Neural cell (in vitro differentiated cells): ENCODE measurements at regions not wholly inside any gene's neighbourhood (a gene's known extent, or its start where the extent isn't known, plus 50 kb on each side); places are given as distances from the start of the nearest gene placed in this dataset.

ENCODE experiments used
- H2AFZ ChIP-seq: fragments of 200-600, 300-800 bp; sonication (generic), shearing (Covaris generic); 2 replicates; pipeline ENCODE4 v1.6.0; 2014; ENCODE audit warnings: low read depth, mild to moderate bottlenecking, antibody characterized with exemption, low read length, moderate library complexity
- H3F3A ChIP-seq: fragments of 200-600 bp; shearing (Covaris generic); 2 replicates; pipeline ENCODE4 v1.6.1; 2016; ENCODE audit warnings: mild to moderate bottlenecking, moderate library complexity, mixed read lengths, antibody characterized with exemption, low read length; ENCODE audit not compliant: insufficient read depth, poor library complexity, severe bottlenecking
- H3K27ac ChIP-seq: fragments of 200-600, 300-800 bp; sonication (generic), shearing (Covaris generic); 2 replicates; pipeline ENCODE4 v1.5.1; 2014; ENCODE audit warnings: mild to moderate bottlenecking, low read length, moderate library complexity
- H3K27me3 ChIP-seq: fragments of 300-800, 200-600 bp; sonication (generic), shearing (Covaris generic); 2 replicates; pipeline ENCODE4 v1.6.0; 2014; ENCODE audit warnings: mild to moderate bottlenecking, low read depth, low read length, moderate library complexity; ENCODE audit not compliant: insufficient read depth
- H3K36me3 ChIP-seq: fragments of 300-800, 200-600 bp; sonication (generic), shearing (Covaris generic); 2 replicates; pipeline ENCODE4 v1.5.1; 2014; ENCODE audit warnings: mild to moderate bottlenecking, antibody characterized with exemption, low read length, moderate library complexity; ENCODE audit not compliant: insufficient read depth
- H3K4me2 ChIP-seq: fragments of 300-800, 200-600 bp; sonication (generic), shearing (Covaris generic); 2 replicates; pipeline ENCODE4 v1.6.0; 2014; ENCODE audit warnings: mild to moderate bottlenecking, low read length
- H3K4me3 ChIP-seq: fragments of 300-800, 200-600 bp; sonication (generic), shearing (Covaris generic); 2 replicates; pipeline ENCODE4 v1.5.1; 2014; ENCODE audit warnings: mild to moderate bottlenecking, low read length, moderate library complexity
- H3K79me2 ChIP-seq: fragments of 200-600 bp; shearing (Covaris generic); replicated peaks from 2 replicates; pipeline ENCODE4 v1.6.0; 2014; ENCODE audit warnings: mild to moderate bottlenecking, low read length, moderate library complexity; ENCODE audit not compliant: insufficient read depth
- H3K9ac ChIP-seq: fragments of 300-800, 200-600 bp; sonication (generic), shearing (Covaris generic); 2 replicates; pipeline ENCODE4 v1.6.1; 2016; ENCODE audit warnings: mild to moderate bottlenecking, low read length, mixed read lengths
- H3K9me2 ChIP-seq: fragments of 200-600 bp; shearing (Covaris generic); 2 replicates; pipeline ENCODE4 v1.6.1; 2016; ENCODE audit warnings: mild to moderate bottlenecking, low read length, mixed read lengths; ENCODE audit not compliant: insufficient read depth
- H3K9me3 ChIP-seq: fragments of 200-600, 300-800 bp; sonication (generic), shearing (Covaris generic); 2 replicates; pipeline ENCODE4 v1.6.1; 2016; ENCODE audit warnings: mild to moderate bottlenecking, mixed run types, low read length, moderate library complexity, mixed read lengths
- H4K20me1 ChIP-seq: fragments of 200-600 bp; shearing (Covaris generic); 2 replicates; pipeline ENCODE4 v1.6.1; 2016; ENCODE audit warnings: mild to moderate bottlenecking, mixed run types; ENCODE audit not compliant: insufficient read depth
- EP300 ChIP-seq: fragments of 450-650 bp; conservative IDR thresholded peaks from 2 replicates; pipeline ENCODE4 v1.6.1; 2014; ENCODE audit warnings: antibody characterized with exemption, mild to moderate bottlenecking, moderate library complexity; ENCODE audit not compliant: poor library complexity, severe bottlenecking
- EZH2 ChIP-seq: fragments of 200-600, 300-800 bp; shearing (Covaris generic), sonication (generic); IDR thresholded peaks from 2 replicates; pipeline ENCODE4 v1.6.1; 2014; ENCODE audit warnings: antibody characterized with exemption, low read length, borderline replicate concordance, mild to moderate bottlenecking; ENCODE audit not compliant: insufficient read depth, poor library complexity, severe bottlenecking
- MXI1 ChIP-seq: fragments of 450-650 bp; conservative IDR thresholded peaks from 2 replicates; pipeline ENCODE4 v1.6.1; 2014; ENCODE audit warnings: antibody characterized with exemption, mild to moderate bottlenecking; ENCODE audit not compliant: poor library complexity, severe bottlenecking
- POLR2AphosphoS5 ChIP-seq: IDR thresholded peaks from 2 replicates; pipeline ENCODE4 v1.6.1; 2012
- RAD21 ChIP-seq: fragments of 450-650 bp; conservative IDR thresholded peaks from 2 replicates; pipeline ENCODE4 v1.6.1; 2014; ENCODE audit warnings: antibody characterized with exemption, mild to moderate bottlenecking, moderate library complexity
- SMC3 ChIP-seq: fragments of 450-650 bp; conservative IDR thresholded peaks from 2 replicates; pipeline ENCODE4 v1.6.1; 2014; ENCODE audit warnings: antibody characterized with exemption, mild to moderate bottlenecking, moderate library complexity; ENCODE audit not compliant: poor library complexity
- TAF1 ChIP-seq: IDR thresholded peaks from 2 replicates; pipeline ENCODE4 v1.6.1; 2012; ENCODE audit warnings: low read depth
- TF ChIP-seq, protein P1 (sequence below): IDR thresholded peaks from 2 replicates; pipeline ENCODE4 v1.6.1; 2012; ENCODE audit warnings: borderline replicate concordance
- TF ChIP-seq, protein P2 (sequence below): fragments of 450-650 bp; IDR thresholded peaks from 2 replicates; pipeline ENCODE4 v1.5.1; 2014; ENCODE audit warnings: antibody characterized with exemption, mild to moderate bottlenecking, moderate library complexity; ENCODE audit not compliant: poor library complexity, severe bottlenecking

DNA sequence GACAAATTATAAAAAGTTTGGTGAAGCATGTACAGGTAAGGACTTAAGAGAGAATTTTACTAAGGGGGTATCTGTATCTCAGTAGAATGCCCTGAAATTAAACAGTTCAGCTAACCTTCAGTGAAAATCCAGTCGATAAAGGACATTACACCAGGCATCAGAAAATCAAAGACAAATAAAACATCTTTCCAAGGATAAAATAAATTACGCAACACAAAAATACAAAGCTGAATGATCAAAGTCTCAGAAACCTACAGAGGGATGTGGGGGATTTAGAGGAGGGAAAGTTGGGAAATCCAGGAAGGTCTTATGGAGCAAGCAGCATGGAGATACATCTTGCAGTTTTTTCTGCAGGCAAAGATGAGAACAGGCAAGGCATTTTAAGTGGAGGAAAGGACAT is 384.1 kb downstream of the TNS1 start:
- Histone ChIP-seq H3K4me3 (no peak overlapping the region), H3K9me2 (no peaks in the 10 kb centered on the region), H3K4me2 (no peak overlapping the region), H2AFZ (no peak overlapping the region), H3K36me3 (no peaks in the 10 kb centered on the region), H3K9ac (no peak overlapping the region), H3K79me2 (no peaks in the 10 kb centered on the region), H3F3A (no peaks in the 10 kb centered on the region), H3K9me3 (no peaks in the 10 kb centered on the region), H3K27ac (no peak overlapping the region), H3K27me3 (no peaks in the 10 kb centered on the region), H4K20me1 (no peaks in the 10 kb centered on the region)
- no peak for TF ChIP-seq EZH2

DNA sequence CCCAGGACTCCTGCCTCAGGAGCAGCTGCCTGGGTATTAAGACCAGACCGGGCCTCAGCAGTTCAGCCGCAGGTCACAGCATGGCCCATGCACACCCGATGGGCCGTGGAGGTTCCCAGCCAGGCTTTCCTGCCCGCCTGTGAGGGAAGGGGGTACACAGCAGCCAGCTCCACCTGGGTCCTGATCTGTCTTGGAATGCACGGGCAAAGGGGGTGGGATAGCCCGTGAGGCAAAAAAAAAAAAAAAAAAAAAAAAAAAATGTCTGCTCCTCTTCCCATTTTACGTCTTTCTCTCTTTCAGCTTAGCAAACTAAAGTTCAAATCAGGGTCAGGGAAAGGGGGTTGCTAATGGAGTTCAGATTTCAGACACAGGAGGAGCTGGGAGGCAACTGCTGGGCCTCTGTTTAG is 385.2 kb downstream of the TNS1 start:
- H3K79me2 ChIP-seq: no peaks in the 10 kb centered on the region
- H3K9me3 ChIP-seq: no peaks in the 10 kb centered on the region
- no peak overlapping the region for H3K9ac ChIP-seq
- no peak overlapping the region for H3K27ac ChIP-seq
- H2AFZ ChIP-seq: no peak overlapping the region
- H3K9me2 ChIP-seq: no peaks in the 10 kb centered on the region
- no peak overlapping the region for H3K4me2 ChIP-seq
- H4K20me1 ChIP-seq: no peaks in the 10 kb centered on the region
- no peaks in the 10 kb centered on the region for H3K27me3 ChIP-seq
- H3K4me3 ChIP-seq: no peak overlapping the region
- H3K36me3 ChIP-seq: no peaks in the 10 kb centered on the region
- TF ChIP-seq, protein P1, sequence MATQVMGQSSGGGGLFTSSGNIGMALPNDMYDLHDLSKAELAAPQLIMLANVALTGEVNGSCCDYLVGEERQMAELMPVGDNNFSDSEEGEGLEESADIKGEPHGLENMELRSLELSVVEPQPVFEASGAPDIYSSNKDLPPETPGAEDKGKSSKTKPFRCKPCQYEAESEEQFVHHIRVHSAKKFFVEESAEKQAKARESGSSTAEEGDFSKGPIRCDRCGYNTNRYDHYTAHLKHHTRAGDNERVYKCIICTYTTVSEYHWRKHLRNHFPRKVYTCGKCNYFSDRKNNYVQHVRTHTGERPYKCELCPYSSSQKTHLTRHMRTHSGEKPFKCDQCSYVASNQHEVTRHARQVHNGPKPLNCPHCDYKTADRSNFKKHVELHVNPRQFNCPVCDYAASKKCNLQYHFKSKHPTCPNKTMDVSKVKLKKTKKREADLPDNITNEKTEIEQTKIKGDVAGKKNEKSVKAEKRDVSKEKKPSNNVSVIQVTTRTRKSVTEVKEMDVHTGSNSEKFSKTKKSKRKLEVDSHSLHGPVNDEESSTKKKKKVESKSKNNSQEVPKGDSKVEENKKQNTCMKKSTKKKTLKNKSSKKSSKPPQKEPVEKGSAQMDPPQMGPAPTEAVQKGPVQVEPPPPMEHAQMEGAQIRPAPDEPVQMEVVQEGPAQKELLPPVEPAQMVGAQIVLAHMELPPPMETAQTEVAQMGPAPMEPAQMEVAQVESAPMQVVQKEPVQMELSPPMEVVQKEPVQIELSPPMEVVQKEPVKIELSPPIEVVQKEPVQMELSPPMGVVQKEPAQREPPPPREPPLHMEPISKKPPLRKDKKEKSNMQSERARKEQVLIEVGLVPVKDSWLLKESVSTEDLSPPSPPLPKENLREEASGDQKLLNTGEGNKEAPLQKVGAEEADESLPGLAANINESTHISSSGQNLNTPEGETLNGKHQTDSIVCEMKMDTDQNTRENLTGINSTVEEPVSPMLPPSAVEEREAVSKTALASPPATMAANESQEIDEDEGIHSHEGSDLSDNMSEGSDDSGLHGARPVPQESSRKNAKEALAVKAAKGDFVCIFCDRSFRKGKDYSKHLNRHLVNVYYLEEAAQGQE: no peak
- TF ChIP-seq POLR2AphosphoS5 (no peak), TAF1 (no peak), EZH2 (no peak), EP300 (no peak)
- H3F3A ChIP-seq: no peaks in the 10 kb centered on the region

DNA sequence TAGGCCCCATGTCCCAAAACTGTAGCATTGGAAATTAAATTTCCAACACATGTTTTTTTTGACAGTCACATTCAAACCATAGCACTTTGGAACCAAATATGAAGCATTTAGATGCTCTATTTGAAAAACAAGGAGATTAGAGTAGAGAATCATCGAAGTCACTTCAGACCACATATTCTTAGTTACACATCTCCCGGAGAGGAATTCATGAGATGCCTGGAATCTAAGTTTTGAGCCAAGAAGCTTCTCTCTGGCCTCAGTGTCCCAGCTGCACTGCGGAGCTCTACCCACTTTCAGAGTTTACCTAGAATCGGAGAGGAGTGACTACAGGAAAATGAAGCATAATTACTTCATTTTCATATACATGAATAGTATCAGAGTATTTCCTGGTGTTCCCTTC is 385.9 kb downstream of the TNS1 start:
- Histone ChIP-seq H3K4me2 (no peak overlapping the region), H3K9me2 (no peaks in the 10 kb centered on the region), H3K79me2 (no peaks in the 10 kb centered on the region), H3K27ac (no peak overlapping the region), H3F3A (no peaks in the 10 kb centered on the region), H3K27me3 (no peaks in the 10 kb centered on the region), H3K9ac (no peak overlapping the region), H3K9me3 (no peaks in the 10 kb centered on the region), H3K4me3 (no peak overlapping the region), H2AFZ (no peak overlapping the region), H4K20me1 (no peaks in the 10 kb centered on the region), H3K36me3 (no peaks in the 10 kb centered on the region)
- TF ChIP-seq EZH2: no peak
- TF ChIP-seq EP300: no peak

DNA sequence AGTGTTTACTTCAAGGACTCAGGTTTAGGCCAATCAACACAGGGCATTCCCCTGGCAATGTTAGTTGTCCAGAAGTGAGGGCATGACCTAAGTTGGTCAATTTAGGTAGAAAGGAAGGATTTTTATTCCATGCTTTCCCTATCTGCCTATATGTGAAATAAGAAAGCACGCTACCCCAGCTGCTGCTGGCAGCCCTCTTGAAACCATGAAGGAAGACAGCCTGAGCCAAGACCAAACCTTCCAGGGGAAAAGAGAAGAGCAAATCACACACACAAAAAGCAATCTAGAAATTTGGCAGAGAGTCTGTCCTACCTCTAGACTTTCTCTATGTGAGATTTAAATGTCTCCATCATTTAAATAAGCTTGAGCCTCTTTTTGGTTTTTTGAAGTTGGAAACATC is 387.6 kb downstream of the TNS1 start:
- Histone ChIP-seq H3K27me3 (no peaks in the 10 kb centered on the region), H3K36me3 (no peaks in the 10 kb centered on the region), H3K4me2 (no peak overlapping the region), H2AFZ (no peak overlapping the region), H3K27ac (no peak overlapping the region), H3K9me2 (no peaks in the 10 kb centered on the region), H3K9ac (no peak overlapping the region), H3K9me3 (no peaks in the 10 kb centered on the region), H4K20me1 (no peaks in the 10 kb centered on the region), H3K4me3 (no peak overlapping the region), H3F3A (no peaks in the 10 kb centered on the region), H3K79me2 (no peaks in the 10 kb centered on the region)
- TF ChIP-seq EZH2 (no peak), MXI1 (no peak), SMC3 (no peak), POLR2AphosphoS5 (no peak), RAD21 (no peak), EP300 (no peak), TAF1 (no peak)
- TF ChIP-seq, protein P1: no peak
- TF ChIP-seq, protein P2, sequence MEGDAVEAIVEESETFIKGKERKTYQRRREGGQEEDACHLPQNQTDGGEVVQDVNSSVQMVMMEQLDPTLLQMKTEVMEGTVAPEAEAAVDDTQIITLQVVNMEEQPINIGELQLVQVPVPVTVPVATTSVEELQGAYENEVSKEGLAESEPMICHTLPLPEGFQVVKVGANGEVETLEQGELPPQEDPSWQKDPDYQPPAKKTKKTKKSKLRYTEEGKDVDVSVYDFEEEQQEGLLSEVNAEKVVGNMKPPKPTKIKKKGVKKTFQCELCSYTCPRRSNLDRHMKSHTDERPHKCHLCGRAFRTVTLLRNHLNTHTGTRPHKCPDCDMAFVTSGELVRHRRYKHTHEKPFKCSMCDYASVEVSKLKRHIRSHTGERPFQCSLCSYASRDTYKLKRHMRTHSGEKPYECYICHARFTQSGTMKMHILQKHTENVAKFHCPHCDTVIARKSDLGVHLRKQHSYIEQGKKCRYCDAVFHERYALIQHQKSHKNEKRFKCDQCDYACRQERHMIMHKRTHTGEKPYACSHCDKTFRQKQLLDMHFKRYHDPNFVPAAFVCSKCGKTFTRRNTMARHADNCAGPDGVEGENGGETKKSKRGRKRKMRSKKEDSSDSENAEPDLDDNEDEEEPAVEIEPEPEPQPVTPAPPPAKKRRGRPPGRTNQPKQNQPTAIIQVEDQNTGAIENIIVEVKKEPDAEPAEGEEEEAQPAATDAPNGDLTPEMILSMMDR: no peak
